ENCODE measurements at regions not wholly inside any gene's neighbourhood (a gene's known extent, or its start where the extent isn't known, plus 50 kb on each side); places are given as distances from the start of the nearest gene placed in this dataset.

DNA sequence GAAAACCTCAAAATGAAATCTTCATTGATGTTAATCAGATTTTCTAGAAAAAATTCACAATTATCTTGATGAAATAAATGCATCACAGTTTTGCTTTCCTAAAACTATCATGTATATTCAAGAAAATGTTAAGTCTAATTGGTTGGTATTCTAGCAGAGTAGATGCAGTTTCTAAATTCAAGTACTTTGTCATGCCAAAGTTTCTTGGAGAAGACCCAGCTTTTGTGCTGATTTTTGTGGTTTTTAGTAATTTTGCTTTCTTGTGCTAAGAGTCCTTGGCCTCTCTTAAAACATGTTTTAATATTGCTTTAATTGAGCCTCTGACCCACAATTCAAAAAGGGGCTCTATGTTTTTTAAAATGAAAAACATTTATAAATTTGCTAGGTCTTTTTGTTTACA, 924.8 kb upstream of the PTPRD start:
- no peak for TF ChIP-seq GATA2 (IDR thresholded peaks at IDR 0.05; ENCODE audit: low read depth, low read length)
- TF ChIP-seq GATA3 (IDR thresholded peaks at IDR 0.05; ENCODE audit: low read depth, low read length), result no peak
